GM12873 (cell line): ENCODE measurements at regions not wholly inside any gene's neighbourhood (a gene's known extent, or its start where the extent isn't known, plus 50 kb on each side); places are given as distances from the start of the nearest gene placed in this dataset.

ENCODE experiments used
- CTCF ChIP-seq: IDR thresholded peaks from 2 replicates; pipeline ENCODE4 v1.5.1; 2012; ENCODE audit warnings: low read depth, mild to moderate bottlenecking, moderate library complexity, low read length, control low read depth; ENCODE audit not compliant: insufficient read depth; ENCODE audit errors: missing control alignments

- TF ChIP-seq CTCF, result no peak
Measured at GRCh38 chr13:70841240-70842061, 733.2 kb upstream of the KLHL1 start.

- no peak for TF ChIP-seq CTCF
Measured at GRCh38 chr13:70835371-70835770, 727.1 kb upstream of the KLHL1 start.

- no peak for TF ChIP-seq CTCF
Measured at GRCh38 chr13:70829748-70830147, 721.5 kb upstream of the KLHL1 start.

GRCh38 chr13:70817576-70817975, 709.3 kb upstream of the KLHL1 start:
- no peak for TF ChIP-seq CTCF

- TF ChIP-seq CTCF, result no peak
Measured at GRCh38 chr13:70816853-70817252, 708.6 kb upstream of the KLHL1 start.

- TF ChIP-seq CTCF, result no peak
Measured at GRCh38 chr13:70814684-70815083, 706.4 kb upstream of the KLHL1 start.

- TF ChIP-seq CTCF, result no peak
Measured at GRCh38 chr13:70812481-70812880, 704.2 kb upstream of the KLHL1 start.

GRCh38 chr13:70809588-70809987, 701.3 kb upstream of the KLHL1 start:
- no peak for TF ChIP-seq CTCF
